Globus pallidus (tissue), 1 donor: ENCODE measurements at regions not wholly inside any gene's neighbourhood (a gene's known extent, or its start where the extent isn't known, plus 50 kb on each side); places are given as distances from the start of the nearest gene placed in this dataset.
A peak's percentile ranks its signal among the peaks of the same experiment; 100 is the strongest.

Source experiments
- DNase-seq: peaks from one replicate; pipeline ENCODE4 v3.0.0-alpha.2; 2015; ENCODE audit warnings: low spot score

DNA sequence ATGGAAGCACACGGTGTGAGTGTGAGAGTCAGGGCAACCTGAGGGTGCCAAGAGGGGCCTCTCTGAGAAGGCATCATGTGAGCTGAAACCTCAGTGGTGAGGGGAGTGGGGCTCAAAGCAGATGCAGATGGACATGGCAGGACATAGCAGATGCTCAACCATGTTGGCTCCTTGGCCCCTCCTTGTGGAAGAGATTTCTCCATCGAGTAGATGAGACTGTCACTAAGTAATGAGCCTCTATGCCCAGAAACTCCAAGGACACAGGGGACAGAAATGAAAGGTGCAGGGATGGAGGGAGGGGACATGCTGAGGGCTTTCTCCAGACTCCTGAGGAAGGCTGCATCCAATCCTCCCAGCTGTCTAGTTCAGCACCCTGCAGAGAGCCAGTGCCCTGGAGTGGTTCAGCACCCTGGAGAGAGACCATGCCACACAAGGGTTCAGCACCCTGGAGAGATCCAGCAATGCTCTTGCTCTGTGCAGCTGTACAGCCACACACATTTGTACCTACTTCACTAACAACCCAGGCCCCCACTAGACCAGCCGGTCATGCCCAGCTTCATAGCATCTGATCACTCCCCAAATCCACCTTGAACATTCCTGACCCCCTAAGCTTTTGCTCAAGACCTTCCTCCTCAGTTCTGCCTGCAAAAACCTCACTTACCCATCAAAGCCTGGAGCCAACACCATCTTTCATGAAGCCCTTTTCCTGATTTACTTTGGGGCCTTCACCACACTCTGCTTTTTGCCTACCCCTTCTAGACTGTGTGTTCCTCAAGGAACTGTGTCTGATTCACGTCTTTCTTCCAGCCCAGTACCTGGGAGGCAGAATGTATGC, 252.0 kb downstream of the CTTN start:
- peak; percentile 43 for DNase-seq

GRCh38 chr11:70651031-70651430, 252.7 kb downstream of the CTTN start:
- DNase-seq = no peak

- no peak for DNase-seq
Measured at GRCh38 chr11:70654016-70654415, 255.7 kb downstream of the CTTN start.

GRCh38 chr11:70655816-70656215, 257.5 kb downstream of the CTTN start:
- no peak for DNase-seq

DNA sequence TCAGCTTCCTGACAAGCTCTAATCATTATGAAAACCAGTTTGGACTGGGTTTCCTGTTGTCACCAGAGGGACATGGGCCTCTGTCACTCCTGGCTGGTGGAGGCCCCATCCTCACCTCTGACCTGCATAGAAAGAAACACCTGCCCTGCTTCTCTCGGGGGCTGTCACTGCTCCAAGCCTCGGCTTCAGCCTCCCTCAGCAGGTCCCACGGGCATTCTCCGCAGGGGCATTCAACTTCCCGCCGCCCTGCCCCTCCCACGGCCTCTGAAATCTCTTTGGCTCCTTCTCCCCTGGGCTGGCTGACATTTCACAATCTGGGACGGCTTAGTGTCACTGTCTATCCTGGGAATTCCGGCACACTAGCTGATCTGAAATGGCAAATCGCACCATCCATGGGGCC, 257.9 kb downstream of the CTTN start:
- no peak for DNase-seq

DNA sequence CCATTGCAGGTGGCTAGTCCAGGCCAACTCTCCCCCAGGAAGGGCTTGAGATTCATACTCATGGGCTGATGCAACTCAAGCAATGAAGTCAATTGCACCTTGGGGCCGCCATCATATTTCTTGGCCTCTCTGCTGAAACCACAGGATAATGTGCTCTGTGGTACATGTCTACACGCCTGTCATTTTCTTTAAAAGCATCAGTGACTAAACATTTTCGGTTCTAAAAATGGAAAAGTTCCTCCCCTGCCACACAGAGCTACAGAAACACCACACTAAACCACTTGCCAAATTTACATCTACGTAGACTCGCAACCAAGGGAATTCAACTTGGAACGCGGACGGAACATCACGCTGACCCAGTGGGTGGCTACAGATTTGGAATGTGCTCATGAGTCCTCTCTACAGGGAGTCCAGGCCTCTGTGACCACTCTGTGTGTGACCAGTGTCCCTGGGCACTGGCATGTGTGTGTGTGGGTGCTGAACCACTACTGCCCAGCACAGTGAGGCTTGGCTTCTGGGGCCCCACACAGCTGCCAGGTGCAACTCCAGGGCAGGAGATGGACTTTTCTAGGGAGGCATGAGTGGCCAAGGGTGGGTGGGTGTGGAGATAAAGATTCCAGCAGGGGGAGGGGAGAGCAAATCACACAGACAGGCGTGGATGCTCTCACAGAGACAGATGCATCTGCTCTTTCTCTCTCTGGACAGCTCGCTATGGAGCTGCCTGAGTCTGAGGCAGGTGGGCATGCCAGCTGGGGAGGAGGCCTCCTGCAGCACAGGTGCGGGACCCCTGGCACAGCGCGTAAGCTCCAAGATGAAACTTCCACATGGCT, 261.9 kb downstream of the CTTN start:
- no peak for DNase-seq

GRCh38 chr11:70660889-70661197, 262.5 kb downstream of the CTTN start:
- no peak for DNase-seq

GRCh38 chr11:70661761-70662501, 263.6 kb downstream of the CTTN start:
- no peak for DNase-seq

- no peak for DNase-seq
Measured at GRCh38 chr11:70662691-70663098, 264.4 kb downstream of the CTTN start.

DNA sequence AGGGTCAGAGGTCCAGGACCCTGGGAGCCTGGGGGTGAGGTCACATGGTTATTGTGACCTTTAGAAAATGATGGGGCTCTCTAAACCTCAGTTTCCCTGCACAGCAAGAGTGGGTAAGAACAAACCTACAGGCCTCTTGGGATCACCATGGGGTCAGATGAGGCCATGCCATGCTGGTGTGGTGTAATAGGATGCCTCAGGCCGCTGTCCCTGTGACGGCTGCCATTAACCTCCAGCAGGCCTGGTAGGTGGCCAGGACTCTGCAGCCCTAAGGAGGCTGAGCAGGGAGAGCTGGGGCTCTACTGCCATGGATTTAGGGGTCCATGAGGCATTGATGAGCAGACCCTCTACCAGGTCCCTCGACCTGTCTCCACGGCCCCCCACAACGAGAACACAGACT, 265.5 kb downstream of the CTTN start:
- no peak for DNase-seq

DNA sequence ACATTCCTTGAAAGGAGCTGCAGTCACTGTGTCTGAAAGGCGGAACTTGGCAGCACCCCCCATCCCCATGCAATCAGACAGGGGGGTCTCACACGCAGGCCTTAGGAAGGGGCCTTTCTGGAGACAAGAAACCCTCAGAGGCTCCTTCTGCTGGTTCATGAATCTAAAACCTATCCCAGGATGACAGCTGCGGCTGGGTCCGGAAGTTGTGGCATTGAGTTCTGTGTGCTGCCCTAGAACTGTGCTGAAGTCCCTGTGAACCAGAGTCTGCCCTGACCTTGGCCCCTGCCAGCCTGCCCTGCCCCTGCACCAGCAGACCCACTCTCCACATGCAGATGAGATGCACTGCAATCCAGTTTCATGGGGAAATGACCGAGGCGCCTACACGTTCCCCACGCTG, 268.0 kb downstream of the CTTN start:
- DNase-seq = no peak

DNA sequence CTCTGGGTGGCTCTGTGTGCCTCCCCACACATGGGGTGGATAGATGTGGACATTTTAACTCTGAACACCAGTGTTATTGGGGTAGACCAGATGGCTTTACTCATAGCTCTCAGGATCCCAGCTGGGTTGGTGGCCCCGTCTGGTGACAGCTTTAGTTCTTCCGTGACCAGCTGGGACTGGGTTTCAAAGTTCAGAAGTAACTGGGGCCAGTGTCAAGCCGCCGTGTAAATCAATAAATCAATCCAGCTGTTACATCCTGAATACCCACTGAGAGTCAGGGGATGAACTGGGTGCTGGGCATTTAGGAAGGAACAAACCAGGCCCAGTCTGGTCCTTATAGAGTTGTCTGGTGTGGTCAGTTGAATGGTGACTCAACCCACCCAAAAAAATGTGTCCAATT, 269.4 kb downstream of the CTTN start:
- DNase-seq = no peak

DNA sequence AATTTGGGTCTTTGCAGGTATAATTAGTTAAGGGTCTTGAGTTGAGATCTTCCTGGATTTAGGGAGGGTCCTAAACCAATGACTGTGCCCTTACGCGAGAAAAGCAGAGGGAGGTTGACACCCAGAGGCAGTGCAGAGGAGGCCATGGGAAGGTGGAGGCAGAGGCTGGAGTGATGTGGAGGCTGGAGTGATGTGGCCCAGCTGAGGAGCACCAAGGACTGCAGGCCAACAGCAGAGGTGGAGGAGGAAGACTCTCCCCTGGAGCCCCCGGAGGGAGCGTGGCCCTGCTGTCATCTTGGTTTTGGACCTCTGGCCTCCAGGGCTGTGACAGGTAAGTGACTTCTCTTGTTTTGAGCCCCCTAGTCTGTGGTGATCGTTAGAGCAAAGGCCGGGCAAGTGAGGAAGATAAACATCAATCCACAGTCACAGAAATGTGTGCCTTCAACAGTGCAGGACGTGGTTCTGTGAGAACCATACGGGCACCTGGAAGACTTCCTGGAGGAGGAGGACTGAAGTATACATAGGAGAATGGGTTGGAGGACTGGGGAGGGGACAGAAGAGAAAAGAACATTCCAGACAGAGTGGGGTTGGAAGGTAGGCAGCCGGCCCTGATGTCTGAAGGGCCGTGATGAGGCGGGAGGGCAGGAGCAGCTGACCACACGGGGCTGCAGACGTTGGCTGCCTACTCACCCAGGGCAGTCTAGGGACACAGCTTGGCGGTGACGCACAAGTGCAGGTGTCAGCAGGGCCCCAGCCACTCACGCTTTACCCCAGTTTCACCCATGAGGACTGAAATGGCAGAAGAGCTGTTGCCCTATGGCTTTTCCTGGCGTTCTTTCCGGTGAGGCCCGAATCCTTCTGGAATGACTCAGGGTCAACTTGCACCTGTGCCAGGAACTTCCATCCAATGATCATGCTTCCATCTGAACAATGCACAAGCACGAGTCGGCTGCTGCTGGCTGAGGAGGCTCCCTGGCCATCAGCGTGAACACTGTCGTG, 270.2 kb downstream of the CTTN start:
- no peak for DNase-seq

- no peak for DNase-seq
Measured at GRCh38 chr11:70669281-70669680, 271.0 kb downstream of the CTTN start.

GRCh38 chr11:70669871-70670675, 271.7 kb downstream of the CTTN start:
- DNase-seq = no peak

GRCh38 chr11:70670676-70671034, 272.3 kb downstream of the CTTN start:
- DNase-seq = no peak

DNA sequence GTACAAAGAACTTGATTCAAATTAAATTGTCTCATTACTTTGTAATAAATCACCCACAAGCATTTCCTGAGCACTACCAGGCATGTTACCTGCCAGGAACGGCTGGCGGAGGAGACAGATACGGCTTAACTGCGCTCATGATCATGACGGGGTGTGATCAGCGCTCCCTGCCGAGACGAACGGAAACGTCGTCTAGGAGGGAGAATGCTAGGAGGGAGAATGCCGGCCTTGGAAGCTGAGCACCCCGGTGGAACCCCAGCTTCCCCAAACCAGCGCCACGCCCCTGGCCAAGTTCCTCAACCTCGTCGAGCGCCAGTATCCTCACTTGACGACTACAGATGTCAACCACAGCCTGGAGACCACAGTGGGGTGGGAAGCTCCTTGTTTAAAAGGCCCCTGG, 272.8 kb downstream of the CTTN start:
- DNase-seq = no peak

DNA sequence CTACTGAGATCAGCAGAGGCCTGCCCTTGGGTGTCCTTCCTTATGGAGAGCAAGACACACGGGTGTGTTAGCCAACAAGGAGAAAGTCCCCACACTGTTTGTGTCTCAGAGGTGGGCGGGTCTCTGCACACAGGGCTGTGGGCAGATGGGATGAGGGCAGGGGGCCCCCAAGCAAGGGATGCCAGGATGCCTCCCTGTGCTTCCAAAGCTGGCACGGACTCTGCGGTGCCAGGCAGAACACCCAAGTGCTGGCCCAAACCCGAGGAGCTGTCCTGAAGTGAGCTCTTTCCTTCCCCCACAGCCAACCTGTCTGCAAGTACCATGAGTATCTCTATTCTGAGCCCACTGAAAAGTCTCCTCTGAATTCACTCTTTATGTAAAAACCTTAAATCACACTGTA, 273.3 kb downstream of the CTTN start:
- DNase-seq = no peak

DNA sequence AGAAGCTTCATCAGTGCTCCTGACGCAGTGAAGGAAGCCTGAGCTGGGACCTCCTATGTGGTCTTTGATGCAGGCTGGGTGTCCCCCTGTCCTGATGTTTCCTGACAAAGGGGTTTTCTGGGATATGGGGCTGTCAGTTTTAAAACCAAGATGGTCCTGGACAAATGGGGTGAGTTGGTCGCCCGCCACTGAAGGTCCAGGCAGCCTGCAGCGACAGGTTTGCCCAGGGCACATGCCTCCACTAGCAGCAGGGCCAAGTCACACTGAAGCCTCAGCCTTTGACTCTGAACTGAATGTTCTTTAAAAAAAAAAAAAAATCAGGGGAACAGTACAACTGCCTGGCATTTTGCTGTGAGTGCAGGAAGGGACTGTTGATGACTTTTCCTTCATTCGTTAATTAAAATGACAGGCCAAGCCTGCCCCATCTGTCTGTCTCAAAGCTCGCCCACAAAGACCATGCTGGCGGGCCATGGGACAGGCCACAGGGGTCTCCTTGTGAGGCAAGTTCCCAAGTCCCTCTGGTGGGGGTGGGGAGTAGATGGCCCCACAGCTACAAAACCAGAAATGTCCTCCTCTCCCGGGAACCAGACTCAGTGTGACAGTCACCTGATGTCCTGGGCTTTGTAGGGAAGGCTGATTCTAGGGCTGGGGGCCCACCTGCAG, 274.8 kb downstream of the CTTN start:
- no peak for DNase-seq

DNA sequence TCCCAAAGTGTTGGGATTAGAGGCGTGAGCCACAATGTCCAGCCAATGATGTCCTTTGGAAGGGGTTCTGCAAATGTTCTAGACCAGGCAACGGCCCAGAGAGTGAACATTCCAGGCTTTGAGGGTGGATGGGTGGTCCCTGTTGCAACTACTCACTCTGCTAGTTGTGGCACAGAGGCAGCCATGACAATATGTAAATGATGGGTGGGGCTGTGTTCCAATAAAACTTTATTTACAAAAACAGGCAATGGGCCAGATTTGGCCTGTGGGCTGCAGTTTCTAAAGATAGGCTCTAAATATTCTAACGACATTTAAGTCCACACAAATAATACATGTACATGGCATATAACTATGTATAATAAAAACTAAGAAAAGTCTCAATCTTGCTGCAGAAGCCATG, 276.3 kb downstream of the CTTN start:
- no peak for DNase-seq
